GM19468 (cell line): ENCODE measurements at regions not wholly inside any gene's neighbourhood (a gene's known extent, or its start where the extent isn't known, plus 50 kb on each side); places are given as distances from the start of the nearest gene placed in this dataset.
"Not testable (repeated sequence)": the region's sequence is repeated elsewhere in the genome, so short reads cannot be mapped to it uniquely, and the experiment has no call there.

Experiments used
- ATAC-seq: cut with Tn5 transposase; IDR thresholded peaks from one replicate; pipeline ENCODE4 v1.9.1; 2021; ENCODE audit warnings: mild to moderate bottlenecking, moderate library complexity, moderate number of reproducible peaks; ENCODE audit not compliant: unreplicated experiment; ENCODE audit errors: extremely low read depth

GRCh38 chrX:82723806-82724205 is 784.3 kb upstream of the POU3F4 start:
- no peak for ATAC-seq

DNA sequence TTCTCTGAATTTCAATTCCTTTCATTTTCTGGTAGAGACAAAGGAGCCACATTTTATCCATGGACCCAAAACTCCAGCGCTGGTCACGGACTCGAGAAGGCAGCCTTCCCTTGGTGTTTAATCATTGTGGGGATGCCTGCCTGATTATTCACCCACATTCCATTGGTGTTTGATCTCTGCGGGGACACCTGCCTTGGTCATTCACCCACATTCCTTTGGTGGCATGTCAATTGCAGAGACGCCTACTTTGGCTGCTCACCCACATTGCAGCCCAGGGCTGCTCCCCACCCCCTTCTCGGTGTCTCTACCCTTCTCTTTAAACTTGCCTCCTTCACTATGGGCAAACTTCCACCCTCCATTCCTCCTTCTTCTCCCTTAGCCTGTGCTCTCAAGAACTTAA is 780.7 kb upstream of the POU3F4 start:
- ATAC-seq, result not testable (repeated sequence)

GRCh38 chrX:82732861-82733260 is 775.2 kb upstream of the POU3F4 start:
- no peak for ATAC-seq

DNA sequence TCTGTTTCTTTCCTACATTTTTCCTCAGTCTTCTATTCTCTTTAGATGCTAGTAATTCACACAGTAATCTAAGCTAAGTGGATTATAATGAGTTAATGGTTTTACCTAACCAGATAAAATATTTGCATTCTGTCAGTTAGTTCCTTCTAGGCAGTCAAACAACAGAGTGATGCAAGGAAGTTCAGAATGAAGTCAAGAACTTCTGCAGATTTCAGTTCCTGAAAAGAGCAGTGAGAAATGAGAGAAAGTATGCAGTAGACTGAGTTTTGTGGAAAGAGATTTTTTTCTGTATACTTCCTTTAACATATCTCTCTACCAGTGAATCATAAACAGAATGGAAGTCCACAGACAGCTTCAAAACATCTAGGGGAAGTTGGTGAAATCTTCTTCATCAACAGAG is 774.0 kb upstream of the POU3F4 start:
- peak; percentile 58 for ATAC-seq

GRCh38 chrX:82738313-82738712 is 769.8 kb upstream of the POU3F4 start:
- ATAC-seq, result not testable (repeated sequence)

DNA sequence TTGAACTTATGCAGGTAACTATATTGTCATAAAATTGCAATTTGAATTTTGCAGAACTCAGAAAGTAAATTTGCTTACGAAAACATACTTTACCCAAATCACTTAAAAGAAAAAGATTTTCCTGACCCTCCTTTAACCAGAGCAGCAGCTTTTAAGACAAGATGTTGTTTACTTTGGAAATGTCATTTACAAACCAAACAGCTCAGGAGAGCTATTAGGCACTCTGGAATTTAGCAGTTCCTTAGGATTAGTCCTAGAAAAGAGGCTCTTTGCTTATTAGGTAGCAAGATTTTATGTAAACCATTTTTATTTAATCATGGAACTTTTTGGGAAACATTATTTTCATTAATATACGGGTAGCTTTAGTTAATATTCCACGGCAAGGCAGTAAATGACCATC is 765.7 kb upstream of the POU3F4 start:
- ATAC-seq, result no peak

GRCh38 chrX:82745725-82746124 is 762.4 kb upstream of the POU3F4 start:
- ATAC-seq, result not testable (repeated sequence)

DNA sequence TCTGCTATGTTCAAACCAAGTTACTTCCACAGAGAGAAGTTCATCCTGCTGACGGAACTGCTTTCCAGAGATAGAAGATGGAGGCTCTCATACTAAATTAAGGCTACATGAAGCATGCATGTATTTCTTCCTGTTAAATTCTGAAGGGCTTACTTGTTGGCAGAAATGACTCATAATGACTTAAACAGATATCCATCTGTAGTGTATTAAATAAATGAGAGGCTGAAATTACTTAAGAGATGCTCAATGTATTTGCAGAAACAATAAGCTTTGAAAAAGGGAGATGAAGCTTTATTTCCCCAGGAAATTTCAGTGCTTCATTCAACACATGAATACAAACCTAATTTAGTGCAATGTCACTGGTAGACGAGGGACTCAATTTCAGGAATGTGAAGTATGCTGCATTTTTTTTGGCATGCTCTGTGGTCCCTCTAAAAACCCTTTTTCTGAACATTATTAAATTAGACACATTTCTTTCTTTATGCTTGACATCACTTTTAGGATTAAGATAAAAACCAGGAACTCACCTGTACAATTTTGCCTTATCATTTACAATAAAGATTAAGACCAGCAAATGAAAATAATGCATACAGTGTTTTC is 759.1 kb upstream of the POU3F4 start:
- ATAC-seq, result no peak

- ATAC-seq, result no peak
Observed at GRCh38 chrX:82756272-82756671, 751.8 kb upstream of the POU3F4 start.

DNA sequence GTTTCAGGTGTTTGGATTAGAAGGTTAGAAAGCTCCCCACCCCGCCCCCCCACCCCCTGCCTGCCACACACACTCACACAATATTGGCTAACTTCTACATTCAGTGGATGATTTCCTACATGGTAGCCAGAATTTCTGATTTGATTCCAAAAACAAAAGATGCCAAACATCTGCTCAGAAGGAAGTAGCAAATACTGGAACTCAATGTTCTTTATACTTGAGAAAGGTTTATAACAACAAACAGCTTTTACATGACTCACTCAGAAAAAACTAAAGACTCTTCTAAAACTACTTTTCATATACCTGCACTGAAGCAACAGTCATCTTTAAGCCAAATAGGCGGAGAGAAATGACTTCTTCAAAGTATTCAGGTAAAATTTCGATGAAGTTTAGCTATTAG is 750.5 kb upstream of the POU3F4 start:
- ATAC-seq, result no peak

DNA sequence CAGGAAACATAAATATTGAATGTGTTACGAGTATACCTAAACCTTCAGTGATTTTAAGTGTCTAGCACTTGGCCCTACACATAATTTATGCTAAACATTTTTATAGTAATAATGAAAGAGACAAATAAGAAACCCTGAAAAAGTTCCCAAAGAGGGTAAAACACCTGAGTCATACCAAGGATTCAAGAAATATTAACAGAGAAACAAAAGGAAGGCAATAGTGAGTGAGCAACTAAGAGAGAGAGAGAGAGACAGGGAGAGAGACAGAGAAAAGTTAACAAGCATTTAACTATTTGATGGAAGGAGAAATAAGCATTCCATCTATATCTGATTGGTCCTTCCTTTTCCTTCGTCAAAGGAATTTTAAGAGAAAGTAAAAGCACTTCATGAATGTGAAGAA is 743.6 kb upstream of the POU3F4 start:
- no peak for ATAC-seq

- no peak for ATAC-seq
Observed at GRCh38 chrX:82765811-82766210, 742.3 kb upstream of the POU3F4 start.

GRCh38 chrX:82775426-82775825 is 732.7 kb upstream of the POU3F4 start:
- ATAC-seq, result no peak

DNA sequence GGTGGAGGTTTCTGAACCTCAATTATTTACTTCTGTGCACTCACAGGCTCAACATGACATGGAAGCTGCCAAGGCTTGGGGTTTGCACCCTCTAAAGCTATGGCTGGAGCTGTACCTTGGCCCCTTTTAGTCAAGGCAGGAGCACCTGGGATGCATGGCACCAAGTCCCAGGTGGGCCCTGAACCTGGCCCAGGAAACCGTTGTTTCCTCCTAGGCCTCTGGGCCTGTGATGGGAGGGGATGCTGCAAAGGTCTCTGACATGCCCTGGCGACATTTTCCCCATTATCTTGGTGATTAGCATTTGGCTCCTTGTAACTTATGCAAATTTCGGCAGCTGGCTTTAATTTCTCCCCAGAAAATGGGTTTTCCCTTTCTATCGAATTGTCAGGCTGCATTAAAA is 726.1 kb upstream of the POU3F4 start:
- ATAC-seq, result no peak

DNA sequence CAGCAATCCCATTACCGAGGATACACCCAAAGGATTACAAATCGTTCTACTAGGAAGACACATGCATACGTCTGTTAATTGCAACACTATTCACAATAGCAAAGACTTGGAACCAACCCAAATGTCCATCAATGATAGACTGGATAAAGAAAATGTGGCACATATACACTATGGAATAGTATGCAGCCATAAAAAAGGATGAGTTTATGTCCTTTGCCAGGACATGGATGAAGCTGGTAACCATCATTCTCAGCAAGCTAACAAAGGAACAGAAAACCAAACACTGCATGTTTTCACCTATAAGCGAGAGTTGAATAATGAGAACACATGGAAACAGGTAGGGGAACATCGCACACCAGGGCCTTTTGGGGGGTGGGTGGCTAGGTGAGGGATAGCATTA is 695.2 kb upstream of the POU3F4 start:
- not testable (repeated sequence) for ATAC-seq

DNA sequence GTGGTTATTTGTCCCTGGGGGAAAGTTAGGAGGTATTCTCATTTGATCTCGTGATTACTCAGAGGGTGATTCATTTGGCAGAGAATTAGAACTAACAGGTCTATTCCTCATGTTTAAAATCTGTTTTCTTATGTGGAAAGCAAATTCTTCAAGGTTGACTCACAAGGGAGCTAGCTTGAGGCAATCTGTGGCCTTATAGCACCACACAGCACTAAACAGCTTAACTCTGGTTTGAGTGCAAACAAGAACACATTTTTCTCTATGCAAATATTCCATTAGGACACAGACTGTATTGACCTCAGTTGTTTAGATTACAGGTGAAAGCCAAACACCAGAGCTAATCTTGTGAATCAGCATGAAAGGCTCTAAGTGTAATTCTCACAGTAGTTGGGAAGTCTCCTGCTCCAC is 694.4 kb upstream of the POU3F4 start:
- no peak for ATAC-seq

DNA sequence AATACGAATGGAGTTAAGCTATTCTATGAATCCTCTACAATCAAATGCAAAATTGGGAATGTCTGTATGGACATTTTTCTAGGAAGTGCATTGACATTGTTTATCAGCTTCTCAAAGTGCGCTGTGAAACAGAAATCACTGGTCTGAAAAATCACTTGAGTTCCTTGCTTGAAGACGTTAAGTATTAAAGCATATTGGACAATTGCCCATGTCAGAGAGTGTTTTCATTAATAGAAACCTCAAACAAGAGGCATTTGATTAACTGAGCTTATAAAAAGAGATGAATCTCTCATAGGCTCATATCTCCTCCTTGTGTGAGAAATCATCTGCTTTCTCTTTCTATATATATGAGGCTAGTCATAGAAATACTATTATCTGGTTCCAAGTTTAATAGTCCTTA is 692.1 kb upstream of the POU3F4 start:
- ATAC-seq, result no peak

DNA sequence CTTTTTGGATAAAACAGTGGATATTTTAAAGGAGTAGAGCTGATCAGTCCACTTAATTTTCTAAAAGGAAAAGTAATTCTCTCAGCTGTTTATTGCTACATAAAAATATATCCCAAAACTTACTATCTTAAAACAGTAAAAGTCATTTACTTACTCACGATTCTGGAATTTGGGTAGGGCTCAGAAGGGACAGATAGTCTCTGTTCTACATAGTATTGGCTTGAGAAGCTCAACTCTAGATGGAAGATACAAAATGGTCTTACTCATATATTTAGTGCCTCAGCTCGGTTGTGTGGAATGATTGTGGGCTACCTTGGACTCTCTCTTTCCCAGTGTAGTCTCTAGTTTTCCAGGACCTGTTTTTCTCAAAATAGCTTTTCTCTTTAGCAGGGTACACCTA is 691.5 kb upstream of the POU3F4 start:
- ATAC-seq, result no peak

DNA sequence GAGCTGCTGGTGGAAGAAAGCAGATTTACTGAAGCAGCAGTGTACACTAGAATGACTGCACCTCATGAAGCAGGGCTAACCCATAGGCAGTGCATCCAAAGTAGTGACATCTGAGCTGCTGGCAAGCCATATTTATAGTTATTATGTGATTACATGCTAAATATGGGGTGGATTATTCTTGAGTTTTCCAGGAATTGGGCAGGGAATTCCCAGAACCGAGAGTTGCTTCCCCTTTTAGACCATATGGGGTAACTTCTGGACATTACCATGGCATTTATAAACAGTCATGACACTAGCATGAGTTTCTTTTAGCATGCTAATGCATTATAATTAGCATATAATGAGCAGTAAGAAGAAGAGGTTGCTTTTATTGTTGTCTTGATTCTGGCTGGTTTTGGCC is 665.8 kb upstream of the POU3F4 start:
- ATAC-seq, result no peak

DNA sequence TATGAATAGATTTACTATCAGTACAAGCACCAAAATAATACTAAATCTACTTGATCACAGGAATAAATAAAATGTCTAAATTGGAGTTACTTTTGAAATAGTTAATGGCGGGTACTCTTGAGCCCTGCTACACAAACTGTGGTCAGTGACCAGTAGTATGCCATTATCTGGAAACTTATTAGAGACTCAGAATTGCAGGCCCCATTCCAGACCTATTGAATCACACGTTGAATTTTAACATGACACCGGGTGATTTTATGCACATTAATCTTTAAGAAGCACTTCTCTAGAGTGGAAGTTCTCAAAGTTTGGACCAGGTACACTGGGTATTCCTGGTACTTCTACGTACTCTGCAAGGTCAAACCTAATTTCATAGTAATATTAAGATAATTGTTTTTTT is 660.0 kb upstream of the POU3F4 start:
- no peak for ATAC-seq
